Left lung (tissue), 4 donors: ENCODE measurements at regions not wholly inside any gene's neighbourhood (a gene's known extent, or its start where the extent isn't known, plus 50 kb on each side); places are given as distances from the start of the nearest gene placed in this dataset.

Experiments
- ATAC-seq: fragments of 200-7000 bp; cut with Tn5 transposase; one replicate; pipeline ENCODE4 v1.9.1; 2020; ENCODE audit warnings: moderate library complexity
- DNase-seq, 4 donors: peaks; one replicate each; pipeline ENCODE4 v3.0.0-alpha.2; 2013 to 2020
- H3K27ac ChIP-seq, 2 donors: fragments of 200-600 bp; sonication (generic) in 1 of 2; one replicate each; pipeline versions ENCODE4 v1.5.0 to v1.8.0; 2020 to 2021
- H3K27me3 ChIP-seq, 2 donors: fragments of 200-600 bp; sonication (generic) in 1 of 2; one replicate each; pipeline versions ENCODE4 v1.5.0 to v1.8.0; 2020 to 2021
- H3K36me3 ChIP-seq, 2 donors: fragments of 200-600 bp; sonication (generic) in 1 of 2; one replicate each; pipeline versions ENCODE4 v1.5.0 to v1.8.0; 2020 to 2021
- H3K4me1 ChIP-seq, 2 donors: fragments of 200-600 bp; one replicate each; pipeline ENCODE4 v1.8.0; 2021
- H3K4me3 ChIP-seq, 2 donors: fragments of 200-600 bp; sonication (generic) in 1 of 2; one replicate each; pipeline versions ENCODE4 v1.5.0 to v1.8.0; 2020 to 2021; ENCODE audit warnings: mild to moderate bottlenecking in 1 of 2
- H3K9me3 ChIP-seq, 2 donors: fragments of 200-600 bp; sonication (generic) in 1 of 2; one replicate each; pipeline versions ENCODE4 v1.5.0 to v1.8.0; 2020 to 2021
- CTCF ChIP-seq, 2 donors: fragments of 200-600 bp; sonication (generic) in 1 of 2; IDR thresholded peaks; one replicate each; pipeline versions ENCODE4 v1.5.0 to v1.8.0; 2021; ENCODE audit warnings: antibody characterized with exemption in 2 of 2
- intact Hi-C, 2 donors: fragments of 100-400 bp; cut with DNase I; formaldehyde crosslinking; loops; one replicate each; pipeline versions ENCODE4 v1.11.2 to v1.14.2; 2022
- donor health status: DM: no; HTN: yes; CAD: no.
- donor health status: DM: no; HTN: no; CAD: no.

GRCh38 chr3:30268288-30268687 lies 338.1 kb upstream of the TGFBR2 start:
- intact Hi-C loops = no loop called here
- Histone ChIP-seq H3K36me3 (no peaks in the 10 kb centered on the region), H3K9me3 (no peaks in the 10 kb centered on the region), H3K27ac (no peak overlapping the region), H3K27me3 (no peaks in the 10 kb centered on the region), H3K4me3 (no peak overlapping the region), H3K4me1 (no peaks in the 10 kb centered on the region)
- DNase-seq (no peak), ATAC-seq (no peak)
- no peak for TF ChIP-seq CTCF (IDR thresholded peaks at IDR 0.05)

GRCh38 chr3:30269751-30270445 lies 336.5 kb upstream of the TGFBR2 start:
- no peaks in the 10 kb centered on the region for H3K36me3 ChIP-seq
- intact Hi-C loops = no loop called here
- no peaks in the 10 kb centered on the region for H3K27me3 ChIP-seq
- no peak overlapping the region for H3K27ac ChIP-seq
- no peak for TF ChIP-seq CTCF (IDR thresholded peaks at IDR 0.05)
- no peaks in the 10 kb centered on the region for H3K9me3 ChIP-seq
- H3K4me1 ChIP-seq = no peaks in the 10 kb centered on the region
- ATAC-seq (no peak), DNase-seq (no peak)
- H3K4me3 ChIP-seq = no peak overlapping the region

- Histone ChIP-seq H3K27me3 (no peaks in the 10 kb centered on the region), H3K4me3 (no peak overlapping the region), H3K27ac (no peak overlapping the region), H3K36me3 (no peaks in the 10 kb centered on the region), H3K4me1 (no peaks in the 10 kb centered on the region), H3K9me3 (peaks cover 0 to under 1% of the 10 kb centered on the region in 2 donors)
- DNase-seq (no peak), ATAC-seq (no peak)
- no peak for TF ChIP-seq CTCF (IDR thresholded peaks at IDR 0.05)
- intact Hi-C loops = no loop called here
Observed at GRCh38 chr3:30271781-30272180, 334.6 kb upstream of the TGFBR2 start.

GRCh38 chr3:30273304-30274072 lies 332.9 kb upstream of the TGFBR2 start:
- ATAC-seq (no peak), DNase-seq (no peak)
- no peaks in the 10 kb centered on the region for H3K36me3 ChIP-seq
- intact Hi-C loops = no loop called here
- H3K4me1 ChIP-seq = no peaks in the 10 kb centered on the region
- no peak overlapping the region for H3K27ac ChIP-seq
- no peak for TF ChIP-seq CTCF (IDR thresholded peaks at IDR 0.05)
- H3K4me3 ChIP-seq = no peak overlapping the region
- H3K9me3 ChIP-seq = peaks cover 0 to 4% of the 10 kb centered on the region in 2 donors
- H3K27me3 ChIP-seq = no peaks in the 10 kb centered on the region

- Histone ChIP-seq H3K36me3 (no peaks in the 10 kb centered on the region), H3K27ac (no peak overlapping the region), H3K4me3 (no peak overlapping the region), H3K9me3 (peaks cover 0 to 6% of the 10 kb centered on the region in 2 donors), H3K27me3 (no peaks in the 10 kb centered on the region), H3K4me1 (no peaks in the 10 kb centered on the region)
- intact Hi-C loops = no loop called here
- TF ChIP-seq CTCF (IDR thresholded peaks at IDR 0.05) = no peak
- DNase-seq = no peak
- ATAC-seq = no peak
Observed at GRCh38 chr3:30277494-30277893, 328.9 kb upstream of the TGFBR2 start.
